ENCODE measurements at regions not wholly inside any gene's neighbourhood (a gene's known extent, or its start where the extent isn't known, plus 50 kb on each side); places are given as distances from the start of the nearest gene placed in this dataset.

- no peak for TF ChIP-seq CTCF (IDR thresholded peaks at IDR 0.05)
- no peak for TF ChIP-seq POLR2A (IDR thresholded peaks at IDR 0.05)
These were observed 425.3 kb downstream of the NR4A2 start for GRCh38 chr2:155907211-155907610.

Data from right lobe of liver (tissue), 4 donors.